AG20443 (cell line): ENCODE measurements at regions not wholly inside any gene's neighbourhood (a gene's known extent, or its start where the extent isn't known, plus 50 kb on each side); places are given as distances from the start of the nearest gene placed in this dataset.

Source experiments
- DNase-seq: peaks from one replicate; pipeline ENCODE4 v3.0.0; 2012; ENCODE audit warnings: low spot score, mixed read lengths

GRCh38 chr1:43008115-43009060, 49.7 kb upstream of the SLC2A1 start:
- DNase-seq = no peak
